ENCODE measurements at regions not wholly inside any gene's neighbourhood (a gene's known extent, or its start where the extent isn't known, plus 50 kb on each side); places are given as distances from the start of the nearest gene placed in this dataset.

DNA sequence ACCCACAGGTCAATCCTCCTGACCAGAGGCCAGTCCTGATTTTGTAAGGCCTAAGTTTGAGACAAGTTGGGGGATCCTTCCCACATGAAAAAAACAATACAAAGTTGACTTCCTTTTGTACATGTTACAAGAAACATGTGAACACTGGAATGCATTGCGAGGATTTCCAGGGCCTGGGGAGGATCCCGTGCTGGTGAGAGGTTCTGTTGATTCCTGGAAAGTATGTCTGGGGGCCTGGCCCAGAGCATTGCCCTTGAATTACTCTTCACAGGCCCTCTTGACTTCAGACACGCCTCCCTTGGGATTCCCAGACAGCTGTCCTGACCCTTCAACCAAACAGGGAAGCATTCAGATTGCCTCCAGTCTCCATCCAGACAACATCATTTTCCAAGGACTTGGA lies 234.2 kb upstream of the IRX2 start:
- H3K4me1 ChIP-seq (ENCODE audit: insufficient read depth, low read length) = no peaks in the 10 kb centered on the region
- TF ChIP-seq EZH2 (IDR thresholded peaks at IDR 0.05; ENCODE audit: low read length, unreplicated experiment) (no peak), EZH2phosphoT487 (IDR thresholded peaks at IDR 0.05; ENCODE audit: borderline replicate concordance, low read length) (no peak)
- TF ChIP-seq, protein P1, sequence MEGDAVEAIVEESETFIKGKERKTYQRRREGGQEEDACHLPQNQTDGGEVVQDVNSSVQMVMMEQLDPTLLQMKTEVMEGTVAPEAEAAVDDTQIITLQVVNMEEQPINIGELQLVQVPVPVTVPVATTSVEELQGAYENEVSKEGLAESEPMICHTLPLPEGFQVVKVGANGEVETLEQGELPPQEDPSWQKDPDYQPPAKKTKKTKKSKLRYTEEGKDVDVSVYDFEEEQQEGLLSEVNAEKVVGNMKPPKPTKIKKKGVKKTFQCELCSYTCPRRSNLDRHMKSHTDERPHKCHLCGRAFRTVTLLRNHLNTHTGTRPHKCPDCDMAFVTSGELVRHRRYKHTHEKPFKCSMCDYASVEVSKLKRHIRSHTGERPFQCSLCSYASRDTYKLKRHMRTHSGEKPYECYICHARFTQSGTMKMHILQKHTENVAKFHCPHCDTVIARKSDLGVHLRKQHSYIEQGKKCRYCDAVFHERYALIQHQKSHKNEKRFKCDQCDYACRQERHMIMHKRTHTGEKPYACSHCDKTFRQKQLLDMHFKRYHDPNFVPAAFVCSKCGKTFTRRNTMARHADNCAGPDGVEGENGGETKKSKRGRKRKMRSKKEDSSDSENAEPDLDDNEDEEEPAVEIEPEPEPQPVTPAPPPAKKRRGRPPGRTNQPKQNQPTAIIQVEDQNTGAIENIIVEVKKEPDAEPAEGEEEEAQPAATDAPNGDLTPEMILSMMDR (conservative IDR thresholded peaks at IDR 0.05; ENCODE audit: low read depth, low read length) = no peak
- BruUV-seq (replicated peaks) = no TSS peak
- intact Hi-C loops (cut with micrococcal nuclease) = no loop called here
- ChIA-PET POLR2A (ENCODE audit: unreplicated experiment) (no interaction called here), CTCF (no interaction called here)
- H3K27ac ChIP-seq (ENCODE audit: low read length) = no peak overlapping the region
- no peaks in the 10 kb centered on the region for H3K36me3 ChIP-seq (ENCODE audit: low read depth, low read length)
- ATAC-seq (no peak), DNase-seq (no peak)
- H3K4me3 ChIP-seq (ENCODE audit: low read length) = no peak overlapping the region
- no peaks in the 10 kb centered on the region; the same call in 1 of the 2 replicates for H3K9me3 ChIP-seq (ENCODE audit: low read length)
- no peak overlapping the region for H3K4me2 ChIP-seq (ENCODE audit: low read length)
- no peaks in the 10 kb centered on the region for H3K79me2 ChIP-seq (ENCODE audit: low read length)
- no peak overlapping the region for H3K9ac ChIP-seq (ENCODE audit: low read length)
- no peak overlapping the region for H2AFZ ChIP-seq (ENCODE audit: low read length)
- H3K27me3 ChIP-seq (ENCODE audit: low read length) = no peaks in the 10 kb centered on the region
- no peaks in the 10 kb centered on the region for H4K20me1 ChIP-seq (ENCODE audit: low read length)
- H3F3A ChIP-seq (ENCODE audit: low read length, unreplicated experiment) = no peaks in the 10 kb centered on the region
- H3K9me2 ChIP-seq (replicated peaks; ENCODE audit: low read length) = no peaks in the 10 kb centered on the region

- no peak overlapping the region for H3K27ac ChIP-seq (ENCODE audit: low read length)
- H2AFZ ChIP-seq (ENCODE audit: low read length) = no peak overlapping the region
- no peak overlapping the region for H3K4me2 ChIP-seq (ENCODE audit: low read length)
- H3K4me1 ChIP-seq (ENCODE audit: insufficient read depth, low read length) = no peaks in the 10 kb centered on the region
- H3K9ac ChIP-seq (ENCODE audit: low read length) = no peak overlapping the region
- H3K79me2 ChIP-seq (ENCODE audit: low read length) = no peaks in the 10 kb centered on the region
- no peak for DNase-seq
- intact Hi-C loops (cut with micrococcal nuclease) = no loop called here
- no peaks in the 10 kb centered on the region for H4K20me1 ChIP-seq (ENCODE audit: low read length)
- H3K27me3 ChIP-seq (ENCODE audit: low read length) = no peaks in the 10 kb centered on the region
- CTCF ChIA-PET = no interaction called here
- no peaks in the 10 kb centered on the region for H3F3A ChIP-seq (ENCODE audit: low read length, unreplicated experiment)
- no peaks in the 10 kb centered on the region for H3K9me2 ChIP-seq (replicated peaks; ENCODE audit: low read length)
- no peak for ATAC-seq
- BruUV-seq (replicated peaks) = no TSS peak
- POLR2A ChIA-PET (ENCODE audit: unreplicated experiment) = no interaction called here
- H3K9me3 ChIP-seq (ENCODE audit: low read length) = no peaks in the 10 kb centered on the region; the same call in 1 of the 2 replicates
- H3K36me3 ChIP-seq (ENCODE audit: low read depth, low read length) = no peaks in the 10 kb centered on the region
- no peak overlapping the region for H3K4me3 ChIP-seq (ENCODE audit: low read length)
- TF ChIP-seq EZH2phosphoT487 (IDR thresholded peaks at IDR 0.05; ENCODE audit: borderline replicate concordance, low read length) (no peak), EZH2 (IDR thresholded peaks at IDR 0.05; ENCODE audit: low read length, unreplicated experiment) (no peak)
- TF ChIP-seq, protein P1 (conservative IDR thresholded peaks at IDR 0.05; ENCODE audit: low read depth, low read length) = no peak
Measured at GRCh38 chr5:2983583-2984300, 232.3 kb upstream of the IRX2 start.

DNA sequence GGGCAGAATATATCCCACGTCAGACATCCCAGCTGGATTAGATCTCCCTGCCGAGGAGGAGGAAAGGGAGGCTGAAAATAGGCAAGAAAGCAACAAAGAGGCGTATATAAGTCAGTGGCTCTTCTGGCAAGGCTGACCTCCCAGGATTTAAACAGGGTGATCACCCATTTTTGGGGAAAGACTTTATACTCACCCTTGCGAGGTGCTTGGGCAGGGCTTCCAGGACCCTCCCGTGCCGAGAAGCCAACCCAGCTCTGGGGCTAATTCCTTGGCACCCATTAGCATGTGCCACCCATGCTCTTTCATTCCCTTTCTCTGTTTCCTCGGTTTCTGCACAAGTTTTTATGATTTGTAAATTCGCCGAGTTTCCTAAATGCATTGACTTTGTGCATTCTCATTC lies 230.2 kb upstream of the IRX2 start:
- intact Hi-C loops (cut with micrococcal nuclease) = no loop called here
- DNase-seq = no peak
- no TSS peak for BruUV-seq (replicated peaks)
- Histone ChIP-seq H3K9me2 (replicated peaks; ENCODE audit: low read length) (no peaks in the 10 kb centered on the region), H4K20me1 (ENCODE audit: low read length) (no peaks in the 10 kb centered on the region), H3K27me3 (ENCODE audit: low read length) (no peaks in the 10 kb centered on the region), H3K9me3 (ENCODE audit: low read length) (no peaks in the 10 kb centered on the region; the same call in 1 of the 2 replicates), H2AFZ (ENCODE audit: low read length) (no peak overlapping the region), H3K79me2 (ENCODE audit: low read length) (no peaks in the 10 kb centered on the region), H3K4me1 (ENCODE audit: insufficient read depth, low read length) (no peaks in the 10 kb centered on the region), H3K36me3 (ENCODE audit: low read depth, low read length) (no peaks in the 10 kb centered on the region), H3F3A (ENCODE audit: low read length, unreplicated experiment) (no peaks in the 10 kb centered on the region), H3K4me2 (ENCODE audit: low read length) (no peak overlapping the region), H3K27ac (ENCODE audit: low read length) (no peak overlapping the region), H3K9ac (ENCODE audit: low read length) (no peak overlapping the region), H3K4me3 (ENCODE audit: low read length) (no peak overlapping the region)
- POLR2A ChIA-PET (ENCODE audit: unreplicated experiment) = no interaction called here
- ATAC-seq = no peak
- TF ChIP-seq EZH2 (IDR thresholded peaks at IDR 0.05; ENCODE audit: low read length, unreplicated experiment) (no peak), EZH2phosphoT487 (IDR thresholded peaks at IDR 0.05; ENCODE audit: borderline replicate concordance, low read length) (no peak)
- TF ChIP-seq, protein P1 (conservative IDR thresholded peaks at IDR 0.05; ENCODE audit: low read depth, low read length) = no peak
- CTCF ChIA-PET = no interaction called here
